SK-N-SH (cell line): ENCODE measurements at regions not wholly inside any gene's neighbourhood (a gene's known extent, or its start where the extent isn't known, plus 50 kb on each side); places are given as distances from the start of the nearest gene placed in this dataset.

ENCODE experiments used
- ELF1 ChIP-seq: IDR thresholded peaks from 2 replicates; pipeline ENCODE4 v1.4.0; 2012
- GATA2 ChIP-seq: sonication (generic); formaldehyde crosslinking; IDR thresholded peaks from 2 replicates; pipeline ENCODE4 v1.5.0; 2020; ENCODE audit warnings: mild to moderate bottlenecking, missing genetic modification reagents
- RAD21 ChIP-seq: IDR thresholded peaks from 2 replicates; pipeline ENCODE4 v1.6.1; 2012; ENCODE audit warnings: mild to moderate bottlenecking, low read length
- RFX5 ChIP-seq: IDR thresholded peaks from 2 replicates; pipeline ENCODE4 v1.6.1; 2012; ENCODE audit warnings: mild to moderate bottlenecking, improper control_type of control experiment, low read length
- TAF1 ChIP-seq: IDR thresholded peaks from 2 replicates; pipeline ENCODE4 v1.6.1; 2012; ENCODE audit warnings: low read depth, mild to moderate bottlenecking, low read length, moderate library complexity, borderline replicate concordance
- YY1 ChIP-seq: IDR thresholded peaks from 2 replicates; pipeline ENCODE4 v1.4.0; 2012; ENCODE audit warnings: low read depth, mild to moderate bottlenecking
- TF ChIP-seq, protein P1 (sequence below): fragments of 200-600 bp; sonication (generic); IDR thresholded peaks from 2 replicates; pipeline ENCODE4 v1.6.1; 2017; ENCODE audit warnings: antibody characterized with exemption, mild to moderate bottlenecking, moderate library complexity
- TF ChIP-seq, protein P2 (sequence below): IDR thresholded peaks from 2 replicates; pipeline ENCODE4 v1.6.1; 2012; ENCODE audit warnings: mild to moderate bottlenecking, low read depth, low read length, moderate library complexity
- TF ChIP-seq, protein P3 (sequence below): IDR thresholded peaks from 2 replicates; pipeline ENCODE4 v1.4.0; 2012; ENCODE audit warnings: low read depth, borderline replicate concordance
- TF ChIP-seq, protein P4 (sequence below): fragments of 150-350 bp; IDR thresholded peaks from 2 replicates; pipeline ENCODE4 v1.6.1; 2016; ENCODE audit warnings: mild to moderate bottlenecking, low read depth, low read length

DNA sequence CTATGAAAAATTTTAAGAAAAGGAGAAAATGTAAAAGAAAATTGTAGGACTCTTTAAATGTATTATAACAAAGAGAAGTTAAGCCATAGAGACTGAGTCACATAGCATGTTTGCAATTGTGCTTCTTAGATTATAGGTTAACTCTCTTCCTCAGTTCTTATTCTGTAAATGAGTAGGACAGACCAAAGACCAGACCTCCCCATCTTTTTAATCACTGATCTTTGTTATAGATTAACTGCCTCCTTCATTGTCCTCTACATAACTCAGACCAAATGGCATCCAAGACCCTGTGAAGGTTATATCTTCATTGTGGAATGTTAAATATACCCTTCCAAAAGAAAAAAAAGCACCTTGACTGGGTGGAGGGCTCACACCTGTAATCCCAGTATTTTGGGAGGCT lies 316.9 kb upstream of the LRRTM4 start:
- TF ChIP-seq GATA2 (no peak), RFX5 (no peak), ELF1 (no peak), RAD21 (no peak), TAF1 (no peak), YY1 (no peak)
- TF ChIP-seq, protein P1, sequence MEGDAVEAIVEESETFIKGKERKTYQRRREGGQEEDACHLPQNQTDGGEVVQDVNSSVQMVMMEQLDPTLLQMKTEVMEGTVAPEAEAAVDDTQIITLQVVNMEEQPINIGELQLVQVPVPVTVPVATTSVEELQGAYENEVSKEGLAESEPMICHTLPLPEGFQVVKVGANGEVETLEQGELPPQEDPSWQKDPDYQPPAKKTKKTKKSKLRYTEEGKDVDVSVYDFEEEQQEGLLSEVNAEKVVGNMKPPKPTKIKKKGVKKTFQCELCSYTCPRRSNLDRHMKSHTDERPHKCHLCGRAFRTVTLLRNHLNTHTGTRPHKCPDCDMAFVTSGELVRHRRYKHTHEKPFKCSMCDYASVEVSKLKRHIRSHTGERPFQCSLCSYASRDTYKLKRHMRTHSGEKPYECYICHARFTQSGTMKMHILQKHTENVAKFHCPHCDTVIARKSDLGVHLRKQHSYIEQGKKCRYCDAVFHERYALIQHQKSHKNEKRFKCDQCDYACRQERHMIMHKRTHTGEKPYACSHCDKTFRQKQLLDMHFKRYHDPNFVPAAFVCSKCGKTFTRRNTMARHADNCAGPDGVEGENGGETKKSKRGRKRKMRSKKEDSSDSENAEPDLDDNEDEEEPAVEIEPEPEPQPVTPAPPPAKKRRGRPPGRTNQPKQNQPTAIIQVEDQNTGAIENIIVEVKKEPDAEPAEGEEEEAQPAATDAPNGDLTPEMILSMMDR = no peak
- TF ChIP-seq, protein P2, sequence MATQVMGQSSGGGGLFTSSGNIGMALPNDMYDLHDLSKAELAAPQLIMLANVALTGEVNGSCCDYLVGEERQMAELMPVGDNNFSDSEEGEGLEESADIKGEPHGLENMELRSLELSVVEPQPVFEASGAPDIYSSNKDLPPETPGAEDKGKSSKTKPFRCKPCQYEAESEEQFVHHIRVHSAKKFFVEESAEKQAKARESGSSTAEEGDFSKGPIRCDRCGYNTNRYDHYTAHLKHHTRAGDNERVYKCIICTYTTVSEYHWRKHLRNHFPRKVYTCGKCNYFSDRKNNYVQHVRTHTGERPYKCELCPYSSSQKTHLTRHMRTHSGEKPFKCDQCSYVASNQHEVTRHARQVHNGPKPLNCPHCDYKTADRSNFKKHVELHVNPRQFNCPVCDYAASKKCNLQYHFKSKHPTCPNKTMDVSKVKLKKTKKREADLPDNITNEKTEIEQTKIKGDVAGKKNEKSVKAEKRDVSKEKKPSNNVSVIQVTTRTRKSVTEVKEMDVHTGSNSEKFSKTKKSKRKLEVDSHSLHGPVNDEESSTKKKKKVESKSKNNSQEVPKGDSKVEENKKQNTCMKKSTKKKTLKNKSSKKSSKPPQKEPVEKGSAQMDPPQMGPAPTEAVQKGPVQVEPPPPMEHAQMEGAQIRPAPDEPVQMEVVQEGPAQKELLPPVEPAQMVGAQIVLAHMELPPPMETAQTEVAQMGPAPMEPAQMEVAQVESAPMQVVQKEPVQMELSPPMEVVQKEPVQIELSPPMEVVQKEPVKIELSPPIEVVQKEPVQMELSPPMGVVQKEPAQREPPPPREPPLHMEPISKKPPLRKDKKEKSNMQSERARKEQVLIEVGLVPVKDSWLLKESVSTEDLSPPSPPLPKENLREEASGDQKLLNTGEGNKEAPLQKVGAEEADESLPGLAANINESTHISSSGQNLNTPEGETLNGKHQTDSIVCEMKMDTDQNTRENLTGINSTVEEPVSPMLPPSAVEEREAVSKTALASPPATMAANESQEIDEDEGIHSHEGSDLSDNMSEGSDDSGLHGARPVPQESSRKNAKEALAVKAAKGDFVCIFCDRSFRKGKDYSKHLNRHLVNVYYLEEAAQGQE = no peak
- TF ChIP-seq, protein P3, sequence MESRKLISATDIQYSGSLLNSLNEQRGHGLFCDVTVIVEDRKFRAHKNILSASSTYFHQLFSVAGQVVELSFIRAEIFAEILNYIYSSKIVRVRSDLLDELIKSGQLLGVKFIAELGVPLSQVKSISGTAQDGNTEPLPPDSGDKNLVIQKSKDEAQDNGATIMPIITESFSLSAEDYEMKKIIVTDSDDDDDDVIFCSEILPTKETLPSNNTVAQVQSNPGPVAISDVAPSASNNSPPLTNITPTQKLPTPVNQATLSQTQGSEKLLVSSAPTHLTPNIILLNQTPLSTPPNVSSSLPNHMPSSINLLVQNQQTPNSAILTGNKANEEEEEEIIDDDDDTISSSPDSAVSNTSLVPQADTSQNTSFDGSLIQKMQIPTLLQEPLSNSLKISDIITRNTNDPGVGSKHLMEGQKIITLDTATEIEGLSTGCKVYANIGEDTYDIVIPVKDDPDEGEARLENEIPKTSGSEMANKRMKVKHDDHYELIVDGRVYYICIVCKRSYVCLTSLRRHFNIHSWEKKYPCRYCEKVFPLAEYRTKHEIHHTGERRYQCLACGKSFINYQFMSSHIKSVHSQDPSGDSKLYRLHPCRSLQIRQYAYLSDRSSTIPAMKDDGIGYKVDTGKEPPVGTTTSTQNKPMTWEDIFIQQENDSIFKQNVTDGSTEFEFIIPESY = no peak
- TF ChIP-seq, protein P4, sequence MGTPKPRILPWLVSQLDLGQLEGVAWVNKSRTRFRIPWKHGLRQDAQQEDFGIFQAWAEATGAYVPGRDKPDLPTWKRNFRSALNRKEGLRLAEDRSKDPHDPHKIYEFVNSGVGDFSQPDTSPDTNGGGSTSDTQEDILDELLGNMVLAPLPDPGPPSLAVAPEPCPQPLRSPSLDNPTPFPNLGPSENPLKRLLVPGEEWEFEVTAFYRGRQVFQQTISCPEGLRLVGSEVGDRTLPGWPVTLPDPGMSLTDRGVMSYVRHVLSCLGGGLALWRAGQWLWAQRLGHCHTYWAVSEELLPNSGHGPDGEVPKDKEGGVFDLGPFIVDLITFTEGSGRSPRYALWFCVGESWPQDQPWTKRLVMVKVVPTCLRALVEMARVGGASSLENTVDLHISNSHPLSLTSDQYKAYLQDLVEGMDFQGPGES = no peak
